ENCODE measurements at regions not wholly inside any gene's neighbourhood (a gene's known extent, or its start where the extent isn't known, plus 50 kb on each side); places are given as distances from the start of the nearest gene placed in this dataset.

GRCh38 chr15:98146031-98146820, 185.7 kb downstream of the ARRDC4 start:
- Histone ChIP-seq H3K4me3 (no peak overlapping the region), H3K4me1 (no peaks in the 10 kb centered on the region), H3K27ac (no peak overlapping the region), H3K9me3 (no peaks in the 10 kb centered on the region), H3K36me3 (no peaks in the 10 kb centered on the region), H3K27me3 (no peaks in the 10 kb centered on the region)
- DNase-seq, result no peak
- TF ChIP-seq CTCF (IDR thresholded peaks at IDR 0.05), result no peak
- no peak for TF ChIP-seq POLR2AphosphoS5 (IDR thresholded peaks at IDR 0.05)
- TF ChIP-seq POLR2A (IDR thresholded peaks at IDR 0.05), result no peak
- TF ChIP-seq EP300 (IDR thresholded peaks at IDR 0.05), result no peak
- intact Hi-C loops (cut with DNase I), result no loop called here
- 71 to 81% methylated on average over 17 of the region's 17 CpGs for WGBS, 2 donors

GRCh38 chr15:98147415-98147814, 186.9 kb downstream of the ARRDC4 start:
- no peaks in the 10 kb centered on the region for H3K36me3 ChIP-seq
- TF ChIP-seq CTCF (IDR thresholded peaks at IDR 0.05) (no peak), POLR2A (IDR thresholded peaks at IDR 0.05) (no peak), POLR2AphosphoS5 (IDR thresholded peaks at IDR 0.05) (no peak), EP300 (IDR thresholded peaks at IDR 0.05) (no peak)
- intact Hi-C loops (cut with DNase I), result no loop called here
- no peak for DNase-seq
- no peaks in the 10 kb centered on the region for H3K9me3 ChIP-seq
- no peaks in the 10 kb centered on the region for H3K27me3 ChIP-seq
- H3K27ac ChIP-seq, result no peak overlapping the region
- H3K4me3 ChIP-seq, result no peak overlapping the region
- H3K4me1 ChIP-seq, result no peaks in the 10 kb centered on the region
- WGBS, 2 donors, result 57 to 82% methylated on average over 5 of the region's 5 CpGs

- Histone ChIP-seq H3K4me3 (no peak overlapping the region), H3K36me3 (no peaks in the 10 kb centered on the region), H3K27ac (no peak overlapping the region), H3K9me3 (no peaks in the 10 kb centered on the region), H3K4me1 (peaks cover 0 to 6% (median 0%) of the 10 kb centered on the region in 4 donors), H3K27me3 (no peaks in the 10 kb centered on the region)
- intact Hi-C loops (cut with DNase I), result no loop called here
- WGBS, 2 donors, result 57 to 84% methylated on average over 2 of the region's 2 CpGs
- no peak for DNase-seq
- TF ChIP-seq POLR2AphosphoS5 (IDR thresholded peaks at IDR 0.05) (no peak), EP300 (IDR thresholded peaks at IDR 0.05) (no peak), CTCF (IDR thresholded peaks at IDR 0.05) (no peak), POLR2A (IDR thresholded peaks at IDR 0.05) (no peak)
Measured at GRCh38 chr15:98150084-98150483, 189.6 kb downstream of the ARRDC4 start.

GRCh38 chr15:98150536-98150935, 190.0 kb downstream of the ARRDC4 start:
- TF ChIP-seq POLR2AphosphoS5 (IDR thresholded peaks at IDR 0.05) (no peak), CTCF (IDR thresholded peaks at IDR 0.05) (no peak), EP300 (IDR thresholded peaks at IDR 0.05) (no peak), POLR2A (IDR thresholded peaks at IDR 0.05) (no peak)
- H3K27ac ChIP-seq, result no peak overlapping the region
- WGBS, 2 donors, result 40 to 69% methylated on average over 3 of the region's 3 CpGs

More at GRCh38 chr15:98150536-98150935, 190.0 kb downstream of the ARRDC4 start:
- no peak for DNase-seq
- H3K4me1 ChIP-seq, result peaks cover 0 to 10% (median 0%) of the 10 kb centered on the region in 4 donors
- H3K4me3 ChIP-seq, result no peak overlapping the region
- no peaks in the 10 kb centered on the region for H3K9me3 ChIP-seq
- intact Hi-C loops (cut with DNase I), result no loop called here
- H3K27me3 ChIP-seq, result no peaks in the 10 kb centered on the region
- no peaks in the 10 kb centered on the region for H3K36me3 ChIP-seq

Data from sigmoid colon (tissue), 6 donors.